ENCODE measurements at regions not wholly inside any gene's neighbourhood (a gene's known extent, or its start where the extent isn't known, plus 50 kb on each side); places are given as distances from the start of the nearest gene placed in this dataset.

GRCh38 chr6:93494057-93494456 is 74.7 kb upstream of the EPHA7 start:
- DNase-seq, result no peak

GRCh38 chr6:93474733-93475179 is 55.4 kb upstream of the EPHA7 start:
- no peak for DNase-seq

DNA sequence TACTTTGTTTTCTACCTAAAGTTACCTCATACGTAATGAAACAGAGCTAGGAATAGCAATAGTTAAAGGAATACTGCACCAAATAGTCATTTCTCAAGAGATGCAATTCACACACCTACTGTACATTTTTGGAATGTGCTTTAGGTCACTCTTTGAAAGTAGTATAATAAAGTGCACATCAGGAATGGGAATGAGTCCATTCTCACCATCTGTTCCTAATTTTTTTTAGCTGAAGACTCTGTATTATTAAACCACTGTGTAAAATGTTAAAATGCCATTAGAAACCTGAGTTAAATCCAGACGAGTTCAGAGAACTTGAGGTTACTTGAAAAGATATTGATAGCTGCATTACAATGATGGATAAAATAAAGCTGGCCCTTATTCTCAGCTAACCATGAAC is 51.9 kb upstream of the EPHA7 start:
- DNase-seq, result no peak

Data from NCI-H82 (cell line).